ENCODE measurements at regions not wholly inside any gene's neighbourhood (a gene's known extent, or its start where the extent isn't known, plus 50 kb on each side); places are given as distances from the start of the nearest gene placed in this dataset.
A peak's percentile ranks its signal among the peaks of the same experiment; 100 is the strongest.
"Not testable (repeated sequence)": the region's sequence is repeated elsewhere in the genome, so short reads cannot be mapped to it uniquely, and the experiment has no call there.

- H3K9me3 ChIP-seq; DNase-seq; H3K4me1 ChIP-seq; H3K36me3 ChIP-seq; H3K27me3 ChIP-seq; intact Hi-C loops (cut with DNase I; ENCODE audit: low total_unique reads); H3K4me3 ChIP-seq; H3K27ac ChIP-seq: not testable (repeated sequence)
Observed at GRCh38 chr1:146479188-146479587, 250.4 kb upstream of the NOTCH2NLA start.

- H3K27me3 ChIP-seq; H3K27ac ChIP-seq; H3K4me3 ChIP-seq; H3K9me3 ChIP-seq; H3K36me3 ChIP-seq; H3K4me1 ChIP-seq; intact Hi-C loops (cut with DNase I; ENCODE audit: low total_unique reads); DNase-seq: not testable (repeated sequence)
- TF ChIP-seq CTCF (IDR thresholded peaks at IDR 0.05) = peak; percentile 38 to 44
Observed at GRCh38 chr1:146478125-146478720, 249.4 kb upstream of the NOTCH2NLA start.

GRCh38 chr1:146475086-146475485 is 246.3 kb upstream of the NOTCH2NLA start:
- H3K9me3 ChIP-seq; H3K4me1 ChIP-seq; H3K36me3 ChIP-seq; H3K27me3 ChIP-seq; DNase-seq; H3K4me3 ChIP-seq; H3K27ac ChIP-seq; intact Hi-C loops (cut with DNase I; ENCODE audit: low total_unique reads): not testable (repeated sequence)

- H3K4me1 ChIP-seq; H3K36me3 ChIP-seq; H3K27ac ChIP-seq; H3K9me3 ChIP-seq; H3K4me3 ChIP-seq; DNase-seq; intact Hi-C loops (cut with DNase I; ENCODE audit: low total_unique reads); H3K27me3 ChIP-seq: not testable (repeated sequence)
Observed at GRCh38 chr1:146474216-146474615, 245.4 kb upstream of the NOTCH2NLA start.

- Histone ChIP-seq H3K4me3 (peak overlapping the region; percentile 48 to 51), H3K27ac (peak overlapping the region in 1 of 2 donors; percentile 42)
- H3K4me1 ChIP-seq; H3K36me3 ChIP-seq; intact Hi-C loops (cut with DNase I; ENCODE audit: low total_unique reads); H3K9me3 ChIP-seq; H3K27me3 ChIP-seq: not testable (repeated sequence)
- peak; percentile 59 to 77 for DNase-seq
Observed at GRCh38 chr1:146472192-146472861, 243.5 kb upstream of the NOTCH2NLA start.

GRCh38 chr1:146459939-146460338 is 231.1 kb upstream of the NOTCH2NLA start:
- H3K4me3 ChIP-seq; DNase-seq; H3K36me3 ChIP-seq; H3K27ac ChIP-seq; H3K27me3 ChIP-seq; H3K4me1 ChIP-seq; intact Hi-C loops (cut with DNase I; ENCODE audit: low total_unique reads); H3K9me3 ChIP-seq: not testable (repeated sequence)

GRCh38 chr1:146459308-146459707 is 230.5 kb upstream of the NOTCH2NLA start:
- intact Hi-C loops (cut with DNase I; ENCODE audit: low total_unique reads); H3K9me3 ChIP-seq; H3K4me1 ChIP-seq; H3K27ac ChIP-seq; H3K36me3 ChIP-seq; DNase-seq; H3K4me3 ChIP-seq; H3K27me3 ChIP-seq: not testable (repeated sequence)

GRCh38 chr1:146448877-146449246 is 220.0 kb upstream of the NOTCH2NLA start:
- H3K9me3 ChIP-seq; H3K27me3 ChIP-seq; H3K36me3 ChIP-seq; H3K27ac ChIP-seq; H3K4me3 ChIP-seq; H3K4me1 ChIP-seq; intact Hi-C loops (cut with DNase I; ENCODE audit: low total_unique reads); DNase-seq: not testable (repeated sequence)

GRCh38 chr1:146448212-146448876 is 219.5 kb upstream of the NOTCH2NLA start:
- H3K27me3 ChIP-seq; H3K4me1 ChIP-seq; intact Hi-C loops (cut with DNase I; ENCODE audit: low total_unique reads); H3K4me3 ChIP-seq; H3K27ac ChIP-seq; H3K36me3 ChIP-seq; H3K9me3 ChIP-seq: not testable (repeated sequence)
- DNase-seq = peak; percentile 31 to 67
- TF ChIP-seq CTCF (IDR thresholded peaks at IDR 0.05) = peak in 1 of 2 experiments; percentile 38
